ENCODE measurements at regions not wholly inside any gene's neighbourhood (a gene's known extent, or its start where the extent isn't known, plus 50 kb on each side); places are given as distances from the start of the nearest gene placed in this dataset.

- TF ChIP-seq CTCF (conservative IDR thresholded peaks at IDR 0.05 in 1 of 2, IDR thresholded peaks at IDR 0.05 in 1 of 2; ENCODE audit: extremely low read depth in 1 of 2, insufficient read depth in 1 of 2, low read depth in 1 of 2, low read length in 2 of 2) (no peak), EZH2 (IDR thresholded peaks at IDR 0.05; ENCODE audit: borderline replicate concordance, low read length) (no peak)
These were observed 55.5 kb upstream of the SLC8A1 start for GRCh38 chr2:40507432-40507831.

Data from mammary epithelial cell (primary cell).